Prostate gland (tissue), 2 donors: ENCODE measurements at regions not wholly inside any gene's neighbourhood (a gene's known extent, or its start where the extent isn't known, plus 50 kb on each side); places are given as distances from the start of the nearest gene placed in this dataset.
A peak's percentile ranks its signal among the peaks of the same experiment; 100 is the strongest.

Experiments used
- CTCF ChIP-seq, 4 experiments: fragments of 200-600 bp in 2 of 4; fragments of 450-650 bp in 2 of 4; sonication (generic) in 2 of 4; IDR thresholded peaks; 1 replicate in 3 of 4; 2 replicates in 1 of 4; pipeline ENCODE4 v1.5.1; 2016 to 2019; ENCODE audit warnings: antibody characterized with exemption in 4 of 4, mild to moderate bottlenecking in 2 of 4, moderate library complexity in 2 of 4
- POLR2AphosphoS5 ChIP-seq: sonication (generic); formaldehyde crosslinking; IDR thresholded peaks from one replicate; pipeline ENCODE4 v1.6.1; 2017; ENCODE audit warnings: antibody characterized with exemption

DNA sequence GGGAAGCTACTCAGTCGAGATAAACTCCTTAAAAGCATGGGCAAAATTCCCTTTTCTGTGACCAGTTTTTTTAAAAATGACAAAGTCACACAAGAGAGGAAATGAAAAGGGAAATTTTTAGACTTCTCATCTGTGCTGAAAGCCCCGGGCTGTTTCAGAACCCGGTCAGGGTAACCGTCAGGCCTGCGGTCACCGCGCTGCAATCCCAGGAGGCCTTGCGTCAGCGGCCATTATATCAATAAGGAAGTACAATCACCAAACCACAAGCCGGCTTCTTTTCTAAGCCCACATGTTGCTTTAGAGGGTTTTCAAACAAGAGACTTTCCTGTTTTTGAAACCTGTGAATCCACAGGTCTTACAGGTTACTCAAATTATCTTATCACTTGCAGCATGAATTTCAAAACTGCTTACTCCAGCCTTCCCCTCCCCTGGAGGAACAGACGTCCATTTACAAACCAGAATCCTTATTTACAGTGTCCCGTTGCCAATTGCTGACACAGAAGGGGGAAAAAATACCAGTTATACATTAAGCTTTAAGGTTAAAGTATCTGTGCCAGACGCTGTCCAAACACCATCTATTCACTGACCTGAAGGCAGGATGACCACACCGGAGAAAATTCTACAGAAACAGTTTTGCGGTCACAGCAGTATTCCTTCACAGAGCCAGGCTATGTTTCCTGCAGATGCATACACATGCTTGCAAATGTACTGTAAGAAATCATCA, 165.3 kb downstream of the TOMM20 start:
- TF ChIP-seq CTCF (IDR thresholded peaks at IDR 0.05) = no peak
- peak; percentile 54 for TF ChIP-seq POLR2AphosphoS5
